Osteocyte (in vitro differentiated cells): ENCODE measurements at regions not wholly inside any gene's neighbourhood (a gene's known extent, or its start where the extent isn't known, plus 50 kb on each side); places are given as distances from the start of the nearest gene placed in this dataset.
"Not testable (repeated sequence)": the region's sequence is repeated elsewhere in the genome, so short reads cannot be mapped to it uniquely, and the experiment has no call there.

Source experiments
- DNase-seq: peaks from one replicate; pipeline ENCODE4 v3.0.0; 2021; ENCODE audit warnings: mixed read lengths; ENCODE audit not compliant: unreplicated experiment; ENCODE audit errors: extremely low spot score
- H3K27ac Mint-ChIP-seq: one replicate; pipeline ENCODE4 v1.8.0; 2021; ENCODE audit warnings: mild to moderate bottlenecking, mixed read lengths; ENCODE audit not compliant: unreplicated experiment
- H3K27me3 Mint-ChIP-seq: one replicate; pipeline ENCODE4 v1.8.0; 2021; ENCODE audit warnings: mixed read lengths; ENCODE audit not compliant: unreplicated experiment
- H3K36me3 Mint-ChIP-seq: one replicate; pipeline ENCODE4 v1.8.0; 2021; ENCODE audit warnings: mixed read lengths; ENCODE audit not compliant: unreplicated experiment
- H3K4me1 Mint-ChIP-seq: one replicate; pipeline ENCODE4 v1.8.0; 2021; ENCODE audit warnings: mixed read lengths; ENCODE audit not compliant: unreplicated experiment
- H3K4me3 Mint-ChIP-seq: one replicate; pipeline ENCODE4 v1.8.0; 2021; ENCODE audit warnings: mild to moderate bottlenecking, moderate library complexity, mixed read lengths; ENCODE audit not compliant: unreplicated experiment
- H3K9me3 Mint-ChIP-seq: one replicate; pipeline ENCODE4 v1.8.0; 2021; ENCODE audit warnings: mixed read lengths; ENCODE audit not compliant: unreplicated experiment
- CTCF ChIP-seq: fragments of 200-600 bp; sonication (generic); IDR thresholded peaks from 2 replicates; pipeline ENCODE4 v1.5.0; 2021; ENCODE audit warnings: antibody characterized with exemption, mild to moderate bottlenecking, moderate library complexity

- no peaks in the 10 kb centered on the region for H3K36me3 Mint-ChIP-seq
- no peak for DNase-seq
- H3K4me3 Mint-ChIP-seq: no peak overlapping the region
- H3K27me3 Mint-ChIP-seq: no peaks in the 10 kb centered on the region
- no peaks in the 10 kb centered on the region for H3K4me1 Mint-ChIP-seq
- H3K27ac Mint-ChIP-seq: no peak overlapping the region
- H3K9me3 Mint-ChIP-seq: no peaks in the 10 kb centered on the region
- TF ChIP-seq CTCF: no peak
These were observed 586.4 kb downstream of the MATN1 start for GRCh38 chr1:30137001-30137400.

GRCh38 chr1:30135698-30136097 lies 587.7 kb downstream of the MATN1 start:
- no peak for TF ChIP-seq CTCF
- Mint-ChIP-seq H3K4me3 (no peak overlapping the region), H3K4me1 (no peaks in the 10 kb centered on the region), H3K9me3 (no peaks in the 10 kb centered on the region), H3K36me3 (no peaks in the 10 kb centered on the region), H3K27me3 (no peaks in the 10 kb centered on the region), H3K27ac (no peak overlapping the region)
- DNase-seq: no peak

DNA sequence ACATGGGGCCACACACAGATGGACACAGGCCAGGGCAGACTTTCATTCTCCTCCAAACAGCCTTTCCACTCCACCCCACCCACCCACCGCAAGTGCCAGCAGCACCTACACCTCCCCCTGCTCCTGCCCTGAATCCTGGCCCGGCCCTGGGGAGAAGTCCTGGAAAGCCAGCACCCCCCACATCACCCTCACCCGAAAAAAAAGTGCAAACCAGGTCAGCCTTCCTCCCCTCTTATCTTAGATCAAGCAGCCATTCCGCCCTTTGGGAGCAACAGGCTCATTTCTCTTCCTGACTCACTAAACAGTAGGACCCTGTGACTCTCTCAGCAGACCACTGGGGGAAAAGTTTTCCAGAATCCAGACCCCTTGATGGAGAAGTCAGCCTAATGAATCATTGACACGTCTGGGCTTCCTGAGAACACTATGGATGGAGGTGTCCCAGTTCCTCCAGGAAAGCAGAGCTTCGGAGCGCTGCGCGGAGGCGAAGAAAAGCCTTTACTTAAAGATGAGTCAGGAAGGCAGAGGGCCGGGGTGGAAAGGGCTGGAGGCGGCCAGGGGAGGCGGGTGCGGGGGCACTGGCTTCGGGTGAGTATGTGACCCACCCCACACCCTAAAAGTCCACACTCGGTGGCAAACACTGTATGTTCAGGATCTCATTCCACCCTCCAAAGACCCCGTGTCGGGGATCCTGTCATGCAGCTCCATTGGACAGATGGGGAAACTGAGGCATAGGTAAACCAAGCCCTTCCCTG lies 588.7 kb downstream of the MATN1 start:
- H3K36me3 Mint-ChIP-seq: no peaks in the 10 kb centered on the region
- no peaks in the 10 kb centered on the region for H3K4me1 Mint-ChIP-seq
- no peak for TF ChIP-seq CTCF
- no peak for DNase-seq
- H3K27me3 Mint-ChIP-seq: no peaks in the 10 kb centered on the region
- H3K27ac Mint-ChIP-seq: no peak overlapping the region
- no peak overlapping the region for H3K4me3 Mint-ChIP-seq
- H3K9me3 Mint-ChIP-seq: no peaks in the 10 kb centered on the region

GRCh38 chr1:30133414-30134055 lies 589.9 kb downstream of the MATN1 start:
- Mint-ChIP-seq H3K27ac (no peak overlapping the region), H3K36me3 (no peaks in the 10 kb centered on the region), H3K4me1 (no peaks in the 10 kb centered on the region), H3K27me3 (no peaks in the 10 kb centered on the region), H3K4me3 (no peak overlapping the region), H3K9me3 (no peaks in the 10 kb centered on the region)
- DNase-seq: no peak
- TF ChIP-seq CTCF: no peak

DNA sequence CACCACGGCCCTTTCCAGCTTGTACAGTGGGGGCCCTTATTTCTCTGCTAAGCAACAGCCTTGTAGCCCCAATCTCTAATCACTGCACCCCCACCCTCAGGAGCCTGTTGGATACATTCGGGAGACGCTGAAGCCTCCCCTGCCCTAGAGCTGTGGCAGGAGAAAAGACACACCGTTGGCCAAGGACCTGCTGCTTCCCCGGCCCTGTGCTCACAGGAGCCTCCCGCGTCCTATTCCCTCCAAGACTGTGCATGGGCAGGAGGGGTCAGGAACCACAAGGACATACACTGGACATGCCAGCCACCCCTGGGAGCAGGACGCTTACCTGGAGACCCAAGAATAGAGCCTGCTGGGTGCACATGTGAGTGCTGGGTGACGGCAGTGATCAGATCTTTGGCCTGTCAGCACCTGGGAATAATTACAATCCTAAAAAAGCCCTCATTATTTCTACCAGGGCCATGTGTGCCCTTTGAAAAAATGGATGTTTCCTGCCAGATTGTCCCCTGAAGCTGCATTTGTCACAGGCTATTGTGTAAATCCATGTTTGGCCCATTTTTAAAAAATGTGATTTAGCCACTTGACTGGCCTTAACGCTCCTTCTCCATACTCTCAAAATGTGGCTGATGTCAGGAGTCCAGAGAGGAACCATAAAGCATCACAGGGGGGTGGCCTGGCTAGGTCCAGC lies 590.6 kb downstream of the MATN1 start:
- Mint-ChIP-seq H3K36me3 (no peaks in the 10 kb centered on the region), H3K27me3 (no peaks in the 10 kb centered on the region), H3K9me3 (no peaks in the 10 kb centered on the region), H3K27ac (no peak overlapping the region), H3K4me1 (no peaks in the 10 kb centered on the region), H3K4me3 (no peak overlapping the region)
- DNase-seq: no peak
- no peak for TF ChIP-seq CTCF

GRCh38 chr1:30130566-30130965 lies 592.8 kb downstream of the MATN1 start:
- H3K27ac Mint-ChIP-seq, H3K9me3 Mint-ChIP-seq, H3K27me3 Mint-ChIP-seq, DNase-seq, H3K4me3 Mint-ChIP-seq, H3K4me1 Mint-ChIP-seq, H3K36me3 Mint-ChIP-seq: not testable (repeated sequence)
